Activated CD4-positive, CD25-positive, alpha-beta regulatory T cell treated with anti-CD3 and anti-CD28 coated beads, Interleukin-2, amount 50 U/mL, for 24 hours (primary cell): ENCODE measurements at regions not wholly inside any gene's neighbourhood (a gene's known extent, or its start where the extent isn't known, plus 50 kb on each side); places are given as distances from the start of the nearest gene placed in this dataset.
"Not testable (repeated sequence)": the region's sequence is repeated elsewhere in the genome, so short reads cannot be mapped to it uniquely, and the experiment has no call there.

ENCODE experiments used
- ATAC-seq, 2 donors: fragments of 150-1000 bp; cut with Tn5 transposase; one replicate each; pipeline ENCODE4 v1.10.0; 2021; ENCODE audit warnings: mild to moderate bottlenecking in 1 of 2, moderate library complexity in 1 of 2

GRCh38 chr17:71769850-71770249 is 351.0 kb upstream of the SOX9 start:
- no peak for ATAC-seq

- no peak for ATAC-seq
Observed at GRCh38 chr17:71777048-71777640, 343.7 kb upstream of the SOX9 start.

- no peak for ATAC-seq
Observed at GRCh38 chr17:71779482-71779881, 341.3 kb upstream of the SOX9 start.

- ATAC-seq, result no peak
Observed at GRCh38 chr17:71780596-71780995, 340.2 kb upstream of the SOX9 start.

- not testable (repeated sequence) for ATAC-seq
Observed at GRCh38 chr17:71782021-71782420, 338.8 kb upstream of the SOX9 start.

- ATAC-seq, result no peak
Observed at GRCh38 chr17:71790791-71791190, 330.0 kb upstream of the SOX9 start.

GRCh38 chr17:71791311-71791710 is 329.5 kb upstream of the SOX9 start:
- no peak for ATAC-seq

- no peak for ATAC-seq
Observed at GRCh38 chr17:71792966-71793365, 327.9 kb upstream of the SOX9 start.

- ATAC-seq, result no peak
Observed at GRCh38 chr17:71793518-71793917, 327.3 kb upstream of the SOX9 start.

- ATAC-seq, result no peak
Observed at GRCh38 chr17:71798701-71799100, 322.1 kb upstream of the SOX9 start.

- ATAC-seq, result no peak
Observed at GRCh38 chr17:71799657-71800056, 321.2 kb upstream of the SOX9 start.

- ATAC-seq, result no peak
Observed at GRCh38 chr17:71801301-71801700, 319.5 kb upstream of the SOX9 start.

GRCh38 chr17:71802663-71803062 is 318.2 kb upstream of the SOX9 start:
- ATAC-seq, result no peak

- no peak for ATAC-seq
Observed at GRCh38 chr17:71803656-71804284, 317.1 kb upstream of the SOX9 start.

GRCh38 chr17:71809537-71809936 is 311.3 kb upstream of the SOX9 start:
- no peak for ATAC-seq

GRCh38 chr17:71813861-71814260 is 307.0 kb upstream of the SOX9 start:
- not testable (repeated sequence) for ATAC-seq

GRCh38 chr17:71821511-71821910 is 299.3 kb upstream of the SOX9 start:
- no peak for ATAC-seq

GRCh38 chr17:71824671-71825070 is 296.1 kb upstream of the SOX9 start:
- ATAC-seq, result no peak

GRCh38 chr17:71825687-71826086 is 295.1 kb upstream of the SOX9 start:
- no peak for ATAC-seq

- no peak for ATAC-seq
Observed at GRCh38 chr17:71828182-71828596, 292.6 kb upstream of the SOX9 start.

GRCh38 chr17:71830866-71831265 is 290.0 kb upstream of the SOX9 start:
- no peak for ATAC-seq

GRCh38 chr17:71842986-71843385 is 277.8 kb upstream of the SOX9 start:
- no peak for ATAC-seq

- no peak for ATAC-seq
Observed at GRCh38 chr17:71845337-71845736, 275.5 kb upstream of the SOX9 start.

GRCh38 chr17:71846561-71847110 is 274.2 kb upstream of the SOX9 start:
- no peak for ATAC-seq
